ENCODE measurements at regions not wholly inside any gene's neighbourhood (a gene's known extent, or its start where the extent isn't known, plus 50 kb on each side); places are given as distances from the start of the nearest gene placed in this dataset.
"Not testable (repeated sequence)": the region's sequence is repeated elsewhere in the genome, so short reads cannot be mapped to it uniquely, and the experiment has no call there.

GRCh38 chr15:20622117-20622516, 80.5 kb upstream of the GOLGA6L6 start:
- H3K27me3 ChIP-seq; H3K27ac ChIP-seq; H3K36me3 ChIP-seq (replicated peaks in 1 of 2); intact Hi-C loops (cut with DNase I); DNase-seq; H3K4me1 ChIP-seq (replicated peaks in 1 of 2); H3K9me3 ChIP-seq (replicated peaks in 1 of 3); H3K4me3 ChIP-seq: not testable (repeated sequence)
- WGBS, 4 donors = no CpG with 5 or more reads among the region's 9 CpGs

- H3K27me3 ChIP-seq; H3K4me1 ChIP-seq (replicated peaks in 1 of 2); H3K4me3 ChIP-seq; H3K27ac ChIP-seq; H3K36me3 ChIP-seq (replicated peaks in 1 of 2); DNase-seq; H3K9me3 ChIP-seq (replicated peaks in 1 of 3); intact Hi-C loops (cut with DNase I): not testable (repeated sequence)
- 73 to 82% (median 75%) methylated on average over 7 to 9 of the region's 10 CpGs for WGBS, 4 donors
These were observed 72.9 kb upstream of the GOLGA6L6 start for GRCh38 chr15:20614549-20614948.

- DNase-seq; H3K9me3 ChIP-seq (replicated peaks in 1 of 3); H3K27ac ChIP-seq; H3K4me3 ChIP-seq; H3K4me1 ChIP-seq (replicated peaks in 1 of 2); intact Hi-C loops (cut with DNase I); H3K27me3 ChIP-seq; H3K36me3 ChIP-seq (replicated peaks in 1 of 2): not testable (repeated sequence)
- WGBS, 4 donors = 79 to 90% (median 81%) methylated on average over 12 to 15 of the region's 15 CpGs
These were observed 71.2 kb upstream of the GOLGA6L6 start for GRCh38 chr15:20612796-20613195.

GRCh38 chr15:20612356-20612755, 70.8 kb upstream of the GOLGA6L6 start:
- WGBS, 4 donors = 84 to 94% (median 87%) methylated on average over 3 to 9 of the region's 9 CpGs
- H3K27me3 ChIP-seq; H3K4me1 ChIP-seq (replicated peaks in 1 of 2); H3K4me3 ChIP-seq; H3K27ac ChIP-seq; H3K36me3 ChIP-seq (replicated peaks in 1 of 2); intact Hi-C loops (cut with DNase I); H3K9me3 ChIP-seq (replicated peaks in 1 of 3); DNase-seq: not testable (repeated sequence)

- H3K27ac ChIP-seq; H3K27me3 ChIP-seq; H3K9me3 ChIP-seq (replicated peaks in 1 of 3); H3K36me3 ChIP-seq (replicated peaks in 1 of 2); H3K4me1 ChIP-seq (replicated peaks in 1 of 2); H3K4me3 ChIP-seq; intact Hi-C loops (cut with DNase I): not testable (repeated sequence)
- DNase-seq = peak in 1 of 7 donors; percentile 40
- WGBS, 4 donors = 64 to 71% methylated on average over 2 of the region's 11 CpGs; no CpG with 5 or more reads in 2 of the 4 donors
These were observed 70.2 kb upstream of the GOLGA6L6 start for GRCh38 chr15:20611667-20612290.

- H3K27ac ChIP-seq = not testable (repeated sequence)
These were observed 66.6 kb upstream of the GOLGA6L6 start for GRCh38 chr15:20608179-20608578.

GRCh38 chr15:20597245-20597644, 55.6 kb upstream of the GOLGA6L6 start:
- H3K27ac ChIP-seq; H3K9me3 ChIP-seq (replicated peaks in 1 of 3); intact Hi-C loops (cut with DNase I); H3K27me3 ChIP-seq; H3K36me3 ChIP-seq (replicated peaks in 1 of 2); DNase-seq; H3K4me3 ChIP-seq; H3K4me1 ChIP-seq (replicated peaks in 1 of 2): not testable (repeated sequence)
- 45 to 50% methylated on average over 2 of the region's 3 CpGs; no CpG with 5 or more reads in 2 of the 4 donors for WGBS, 4 donors

More at GRCh38 chr15:20608179-20608578, 66.6 kb upstream of the GOLGA6L6 start:
- H3K9me3 ChIP-seq (replicated peaks in 1 of 3); H3K4me1 ChIP-seq (replicated peaks in 1 of 2); H3K36me3 ChIP-seq (replicated peaks in 1 of 2); H3K4me3 ChIP-seq; intact Hi-C loops (cut with DNase I); H3K27me3 ChIP-seq: not testable (repeated sequence)
- WGBS, 4 donors = 80 to 91% (median 88%) methylated on average over 4 to 6 of the region's 9 CpGs
- DNase-seq = peak in 1 of 7 donors; percentile 10

- H3K36me3 ChIP-seq (replicated peaks in 1 of 2); intact Hi-C loops (cut with DNase I); H3K4me1 ChIP-seq (replicated peaks in 1 of 2); H3K9me3 ChIP-seq (replicated peaks in 1 of 3); DNase-seq; H3K27ac ChIP-seq; H3K4me3 ChIP-seq; H3K27me3 ChIP-seq: not testable (repeated sequence)
- WGBS, 4 donors = 74 to 80% methylated on average over 1 to 2 of the region's 5 CpGs; no CpG with 5 or more reads in 2 of the 4 donors
These were observed 52.6 kb upstream of the GOLGA6L6 start for GRCh38 chr15:20594219-20594618.

- H3K27ac ChIP-seq; H3K36me3 ChIP-seq (replicated peaks in 1 of 2); H3K9me3 ChIP-seq (replicated peaks in 1 of 3); H3K27me3 ChIP-seq; DNase-seq; H3K4me1 ChIP-seq (replicated peaks in 1 of 2); intact Hi-C loops (cut with DNase I); H3K4me3 ChIP-seq: not testable (repeated sequence)
- WGBS, 4 donors = 87 to 93% methylated on average over 3 of the region's 6 CpGs; no CpG with 5 or more reads in 2 of the 4 donors
These were observed 50.3 kb upstream of the GOLGA6L6 start for GRCh38 chr15:20591936-20592335.

Measured in adrenal gland (tissue), 9 donors.